ENCODE measurements at regions not wholly inside any gene's neighbourhood (a gene's known extent, or its start where the extent isn't known, plus 50 kb on each side); places are given as distances from the start of the nearest gene placed in this dataset.

GRCh38 chr20:19913349-19913748, 103.8 kb upstream of the NAA20 start:
- TF ChIP-seq CTCF (IDR thresholded peaks at IDR 0.05; ENCODE audit: low read depth, low read length) (no peak), EZH2phosphoT487 (IDR thresholded peaks at IDR 0.05; ENCODE audit: low read depth) (no peak)
